ENCODE measurements at regions not wholly inside any gene's neighbourhood (a gene's known extent, or its start where the extent isn't known, plus 50 kb on each side); places are given as distances from the start of the nearest gene placed in this dataset.

DNA sequence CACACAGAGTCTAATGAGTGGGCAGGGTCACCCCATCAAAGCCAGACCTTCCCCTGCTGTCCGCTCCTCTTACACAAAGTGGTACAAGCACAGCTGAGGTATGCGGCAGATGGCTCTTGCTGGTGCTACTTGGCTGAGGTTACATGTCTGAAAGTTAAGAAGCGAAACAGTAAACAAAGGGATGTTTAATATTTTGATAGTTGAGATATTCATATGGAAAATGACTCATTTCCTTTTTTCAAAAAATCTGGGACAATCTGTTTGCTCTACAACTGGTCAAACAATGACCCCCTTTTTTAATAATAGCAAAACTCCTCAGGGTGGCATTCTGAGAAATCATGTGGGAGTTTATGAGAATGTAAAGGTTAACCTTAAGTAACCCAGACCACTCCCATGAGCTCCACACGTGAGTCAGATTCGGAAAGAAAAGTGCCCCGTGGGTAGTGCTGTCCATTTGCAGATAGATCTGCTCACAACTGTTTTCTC is 245.3 kb downstream of the TBXT start:
- TF ChIP-seq, protein P1, sequence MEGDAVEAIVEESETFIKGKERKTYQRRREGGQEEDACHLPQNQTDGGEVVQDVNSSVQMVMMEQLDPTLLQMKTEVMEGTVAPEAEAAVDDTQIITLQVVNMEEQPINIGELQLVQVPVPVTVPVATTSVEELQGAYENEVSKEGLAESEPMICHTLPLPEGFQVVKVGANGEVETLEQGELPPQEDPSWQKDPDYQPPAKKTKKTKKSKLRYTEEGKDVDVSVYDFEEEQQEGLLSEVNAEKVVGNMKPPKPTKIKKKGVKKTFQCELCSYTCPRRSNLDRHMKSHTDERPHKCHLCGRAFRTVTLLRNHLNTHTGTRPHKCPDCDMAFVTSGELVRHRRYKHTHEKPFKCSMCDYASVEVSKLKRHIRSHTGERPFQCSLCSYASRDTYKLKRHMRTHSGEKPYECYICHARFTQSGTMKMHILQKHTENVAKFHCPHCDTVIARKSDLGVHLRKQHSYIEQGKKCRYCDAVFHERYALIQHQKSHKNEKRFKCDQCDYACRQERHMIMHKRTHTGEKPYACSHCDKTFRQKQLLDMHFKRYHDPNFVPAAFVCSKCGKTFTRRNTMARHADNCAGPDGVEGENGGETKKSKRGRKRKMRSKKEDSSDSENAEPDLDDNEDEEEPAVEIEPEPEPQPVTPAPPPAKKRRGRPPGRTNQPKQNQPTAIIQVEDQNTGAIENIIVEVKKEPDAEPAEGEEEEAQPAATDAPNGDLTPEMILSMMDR (IDR thresholded peaks at IDR 0.05; ENCODE audit: poor library complexity), result no peak
- no peak for TF ChIP-seq EZH2phosphoT487 (IDR thresholded peaks at IDR 0.05; ENCODE audit: low read depth, severe bottlenecking, unreplicated experiment)

Data from hepatocyte (in vitro differentiated cells).